Sigmoid colon (tissue), 6 donors: ENCODE measurements at regions not wholly inside any gene's neighbourhood (a gene's known extent, or its start where the extent isn't known, plus 50 kb on each side); places are given as distances from the start of the nearest gene placed in this dataset.
"Not testable (repeated sequence)": the region's sequence is repeated elsewhere in the genome, so short reads cannot be mapped to it uniquely, and the experiment has no call there.

Experiments used
- DNase-seq: peaks from one replicate; pipeline ENCODE4 v3.0.0-alpha.2; 2019
- H3K27ac ChIP-seq, 4 donors: fragments of 200-600 bp; sonication (generic); one replicate each; pipeline ENCODE4 v1.5.1; 2016 to 2019; ENCODE audit warnings: mild to moderate bottlenecking in 1 of 4
- H3K27me3 ChIP-seq, 3 donors: fragments of 200-600 bp; sonication (generic); one replicate each; pipeline ENCODE4 v1.5.1; 2019; ENCODE audit warnings: mild to moderate bottlenecking in 1 of 3
- H3K36me3 ChIP-seq, 4 donors: fragments of 200-600 bp; sonication (generic); one replicate each; pipeline ENCODE4 v1.5.1; 2016 to 2019
- H3K4me1 ChIP-seq, 4 donors: fragments of 200-600 bp; sonication (generic); one replicate each; pipeline ENCODE4 v1.5.1; 2017 to 2019
- H3K4me3 ChIP-seq, 4 donors: fragments of 200-600 bp; sonication (generic); one replicate each; pipeline ENCODE4 v1.5.1; 2017 to 2019; ENCODE audit warnings: mild to moderate bottlenecking in 2 of 4, moderate library complexity in 1 of 4
- H3K9me3 ChIP-seq, 4 donors: fragments of 200-600 bp in 3 of 4; sonication (generic) in 3 of 4; one replicate each; pipeline versions ENCODE4 v1.5.1 to v1.6.1; 2013 to 2019
- CTCF ChIP-seq, 4 experiments: fragments of 450-650 bp in 3 of 4; fragments of 200-600 bp in 1 of 4; IDR thresholded peaks; one replicate each; pipeline ENCODE4 v1.5.1; 2016 to 2019; ENCODE audit warnings: antibody characterized with exemption in 4 of 4, mild to moderate bottlenecking in 3 of 4, moderate library complexity in 2 of 4
- EP300 ChIP-seq, 4 donors: sonication (generic); formaldehyde crosslinking; IDR thresholded peaks; one replicate each; pipeline ENCODE4 v1.6.1; 2017; ENCODE audit warnings: antibody characterized with exemption in 4 of 4
- POLR2A ChIP-seq, 2 donors: fragments of 450-650 bp; IDR thresholded peaks; one replicate each; pipeline ENCODE4 v1.6.1; 2016; ENCODE audit warnings: antibody characterized with exemption in 2 of 2, mild to moderate bottlenecking in 2 of 2, moderate library complexity in 2 of 2
- POLR2AphosphoS5 ChIP-seq, 4 donors: sonication (generic); formaldehyde crosslinking; IDR thresholded peaks; one replicate each; pipeline ENCODE4 v1.6.1; 2017; ENCODE audit warnings: antibody characterized with exemption in 4 of 4
- WGBS, 2 donors: extraction: QIAGEN DNeasy Blood & Tissue Kit; methylation state at CpG; one replicate each; pipeline ENCODE4 v1.1.7; 2013; 5-methylcytosine and 5-hydroxymethylcytosine counted together
- intact Hi-C: fragments of 100-400 bp; cut with DNase I; formaldehyde crosslinking; loops from one replicate; pipeline ENCODE4 v1.15.1; 2023
- donor health status: healthy with polysubstance abuse.
- donor health status: healthy.

- 85 to 87% methylated on average over 5 of the region's 5 CpGs for WGBS, 2 donors
- intact Hi-C loops: no loop called here
These were observed 181.8 kb downstream of the MIAT start for GRCh38 chr22:26839216-26839615.

GRCh38 chr22:26840770-26841169, 183.4 kb downstream of the MIAT start:
- H3K27ac ChIP-seq, H3K27me3 ChIP-seq, H3K4me3 ChIP-seq, intact Hi-C loops, H3K4me1 ChIP-seq, H3K9me3 ChIP-seq, DNase-seq, H3K36me3 ChIP-seq: not testable (repeated sequence)
- 89 to 93% methylated on average over 3 of the region's 3 CpGs for WGBS, 2 donors

More at GRCh38 chr22:26839216-26839615, 181.8 kb downstream of the MIAT start:
- TF ChIP-seq EP300 (IDR thresholded peaks at IDR 0.05): no peak
- no peak for TF ChIP-seq POLR2A (IDR thresholded peaks at IDR 0.05)
- TF ChIP-seq POLR2AphosphoS5 (IDR thresholded peaks at IDR 0.05): no peak
- no peak for TF ChIP-seq CTCF (IDR thresholded peaks at IDR 0.05)
- DNase-seq: no peak
- Histone ChIP-seq H3K27me3 (no peaks in the 10 kb centered on the region), H3K27ac (no peak overlapping the region), H3K4me1 (no peaks in the 10 kb centered on the region), H3K9me3 (no peaks in the 10 kb centered on the region), H3K36me3 (no peaks in the 10 kb centered on the region), H3K4me3 (no peak overlapping the region)

DNA sequence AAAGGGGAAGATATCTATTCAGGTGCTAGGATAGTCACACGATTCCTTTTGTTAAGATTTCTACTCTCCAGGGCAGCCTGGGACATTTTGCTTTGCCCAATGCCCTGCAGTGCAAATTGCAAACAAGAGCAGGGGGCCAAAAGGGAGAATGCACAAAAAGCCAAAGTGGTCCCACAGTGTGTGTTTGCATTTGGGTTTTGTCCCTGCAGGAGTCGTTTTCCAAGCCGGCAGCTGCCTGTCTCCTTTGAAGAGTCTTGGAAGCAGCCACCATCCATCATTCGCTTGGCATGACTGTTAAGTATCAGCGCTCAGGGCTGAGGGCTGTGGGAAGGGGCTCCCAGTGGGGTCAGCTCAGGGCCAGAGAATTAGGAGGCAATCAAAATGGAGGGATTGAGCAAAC, 184.7 kb downstream of the MIAT start:
- 82 to 88% methylated on average over 5 of the region's 5 CpGs for WGBS, 2 donors
- Histone ChIP-seq H3K4me3 (no peak overlapping the region), H3K4me1 (no peaks in the 10 kb centered on the region), H3K27me3 (no peaks in the 10 kb centered on the region), H3K27ac (no peak overlapping the region), H3K9me3 (no peaks in the 10 kb centered on the region), H3K36me3 (no peaks in the 10 kb centered on the region)
- intact Hi-C loops: no loop called here
- DNase-seq: no peak
- TF ChIP-seq POLR2AphosphoS5 (IDR thresholded peaks at IDR 0.05): no peak
- TF ChIP-seq CTCF (IDR thresholded peaks at IDR 0.05): no peak
- no peak for TF ChIP-seq POLR2A (IDR thresholded peaks at IDR 0.05)
- TF ChIP-seq EP300 (IDR thresholded peaks at IDR 0.05): no peak

DNA sequence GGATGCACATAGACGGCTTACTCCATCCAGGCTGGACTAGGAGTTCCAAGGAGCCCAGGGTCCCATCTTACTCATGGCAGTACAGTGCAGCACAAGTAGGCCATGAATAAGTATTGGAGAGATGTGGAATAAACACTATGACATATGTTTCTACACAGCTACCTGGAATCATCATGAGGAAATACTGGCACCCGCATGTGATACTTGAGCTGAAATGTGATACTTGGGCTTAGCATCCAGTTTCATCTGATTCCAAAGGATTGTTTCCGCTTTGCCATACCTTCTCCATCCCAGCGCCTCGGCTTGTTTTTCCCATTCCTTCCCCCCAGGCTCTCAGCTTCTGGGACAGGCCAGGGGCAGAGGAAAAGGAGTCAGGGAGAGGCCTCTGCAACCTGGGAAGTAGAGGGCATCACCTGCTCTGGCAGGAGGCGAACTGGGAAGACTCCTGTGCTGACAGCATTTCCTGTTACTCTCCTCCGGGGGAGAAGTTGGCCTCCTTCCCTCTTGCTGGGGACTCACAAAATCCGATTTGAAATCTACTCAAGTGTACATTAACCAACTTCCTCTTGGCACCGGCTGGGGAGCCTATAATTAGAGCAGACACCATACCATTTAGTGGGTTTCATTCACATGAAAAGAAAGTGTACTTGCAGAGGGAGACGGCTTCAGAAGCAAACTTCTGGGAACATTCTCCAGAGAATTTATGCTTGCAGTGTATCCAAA, 187.8 kb downstream of the MIAT start:
- H3K9me3 ChIP-seq: no peaks in the 10 kb centered on the region
- no peak overlapping the region for H3K4me3 ChIP-seq
- intact Hi-C loops: no loop called here
- no peak for DNase-seq
- TF ChIP-seq POLR2A (IDR thresholded peaks at IDR 0.05) (no peak), CTCF (IDR thresholded peaks at IDR 0.05) (no peak), POLR2AphosphoS5 (IDR thresholded peaks at IDR 0.05) (no peak), EP300 (IDR thresholded peaks at IDR 0.05) (no peak)
- no peaks in the 10 kb centered on the region for H3K36me3 ChIP-seq
- H3K27me3 ChIP-seq: no peaks in the 10 kb centered on the region
- H3K27ac ChIP-seq: no peak overlapping the region
- no peaks in the 10 kb centered on the region for H3K4me1 ChIP-seq
- WGBS, 2 donors: 41 to 46% methylated on average over 10 of the region's 10 CpGs

- Histone ChIP-seq H3K27ac (no peak overlapping the region), H3K27me3 (no peaks in the 10 kb centered on the region), H3K36me3 (no peaks in the 10 kb centered on the region), H3K4me3 (no peak overlapping the region), H3K4me1 (no peaks in the 10 kb centered on the region), H3K9me3 (no peaks in the 10 kb centered on the region)
- TF ChIP-seq EP300 (IDR thresholded peaks at IDR 0.05): no peak
- no peak for TF ChIP-seq CTCF (IDR thresholded peaks at IDR 0.05)
- TF ChIP-seq POLR2A (IDR thresholded peaks at IDR 0.05): no peak
- TF ChIP-seq POLR2AphosphoS5 (IDR thresholded peaks at IDR 0.05): no peak
- WGBS, 2 donors: 67 to 89% methylated on average over 1 of the region's 1 CpG
- intact Hi-C loops: no loop called here
- no peak for DNase-seq
These were observed 188.7 kb downstream of the MIAT start for GRCh38 chr22:26846076-26846475.
